ENCODE measurements at regions not wholly inside any gene's neighbourhood (a gene's known extent, or its start where the extent isn't known, plus 50 kb on each side); places are given as distances from the start of the nearest gene placed in this dataset.

GRCh38 chr4:144342949-144343760 lies 202.6 kb upstream of the GYPA start:
- TF ChIP-seq EZH2phosphoT487 (IDR thresholded peaks at IDR 0.05; ENCODE audit: insufficient read depth, low read depth) (no peak), EZH2 (IDR thresholded peaks at IDR 0.05; ENCODE audit: insufficient read depth, poor library complexity, severe bottlenecking) (no peak)
